H1 (cell line): ENCODE measurements at regions not wholly inside any gene's neighbourhood (a gene's known extent, or its start where the extent isn't known, plus 50 kb on each side); places are given as distances from the start of the nearest gene placed in this dataset.

ENCODE experiments used
- CTCF ChIA-PET: fragments of 300-600 bp; sonication (Branson Sonifier 250); formaldehyde crosslinking; loops from one replicate; lab custom pipeline; 2021; ENCODE audit not compliant: partially characterized antibody; lab: Charles Lee
- POLR2A ChIA-PET: fragments of 300-600 bp; sonication (Branson Sonifier 250); formaldehyde crosslinking; loops from one replicate; lab custom pipeline; 2021; ENCODE audit warnings: inconsistent platforms; ENCODE audit not compliant: partially characterized antibody; lab: Charles Lee
- DNase-seq, 2 experiments: peaks; one replicate each; pipeline versions ENCODE4 v3.0.0 to v3.0.0-alpha.2; 2010 to 2022; ENCODE audit warnings: low spot score in 2 of 2, low read depth in 1 of 2, mixed read lengths in 1 of 2
- FAIRE-seq: peaks from 2 replicates; lab custom pipeline; 2011; peaks lifted over from hg19 to GRCh38; lab: Jason Lieb, UNC
- H2AFZ ChIP-seq: 2 replicates; pipeline ENCODE4 v1.8.1; 2012; ENCODE audit warnings: low read length, inconsistent platforms
- H2AK5ac ChIP-seq: 2 replicates; pipeline ENCODE4 v1.6.1; 2013; ENCODE audit warnings: low read depth, low read length
- H2BK120ac ChIP-seq: replicated peaks from 2 replicates; pipeline ENCODE3; 2013; ENCODE audit warnings: low read depth, low read length, inconsistent platforms
- H2BK12ac ChIP-seq: 2 replicates; pipeline ENCODE4 v1.6.1; 2013; ENCODE audit warnings: low read depth, low read length
- H2BK15ac ChIP-seq: 2 replicates; pipeline ENCODE4 v1.6.1; 2013; ENCODE audit warnings: low read length
- H2BK20ac ChIP-seq: 2 replicates; pipeline ENCODE4 v1.6.1; 2013; ENCODE audit warnings: low read length
- H2BK5ac ChIP-seq: 2 replicates; pipeline ENCODE4 v1.6.1; 2013; ENCODE audit warnings: low read depth, low read length
- H3K14ac ChIP-seq: 2 replicates; pipeline ENCODE4 v1.6.1; 2013; ENCODE audit warnings: inconsistent platforms; ENCODE audit not compliant: insufficient read length
- H3K18ac ChIP-seq: 2 replicates; pipeline ENCODE4 v1.6.1; 2013; ENCODE audit warnings: low read length; ENCODE audit errors: extremely low read depth
- H3K23ac ChIP-seq: 2 replicates; pipeline ENCODE4 v1.6.1; 2013; ENCODE audit warnings: inconsistent platforms; ENCODE audit not compliant: insufficient read length
- H3K23me2 ChIP-seq: 2 replicates; pipeline ENCODE4 v1.6.1; 2013; ENCODE audit warnings: low read depth, low read length
- H3K27ac ChIP-seq: 2 replicates; pipeline ENCODE4 v1.6.1; 2011; ENCODE audit warnings: low read depth, low read length, inconsistent platforms
- H3K27me3 ChIP-seq, 4 experiments: replicated peaks in 1 of 4; 1 replicate in 1 of 4; 2 replicates in 3 of 4; pipeline versions ENCODE4 v1.6.1 to v1.8.1; 2011 to 2013; ENCODE audit warnings: low read length in 3 of 4, mild to moderate bottlenecking in 3 of 4, inconsistent platforms in 2 of 4, mixed read lengths in 2 of 4, moderate library complexity in 1 of 4; ENCODE audit not compliant: control insufficient read depth in 3 of 4, insufficient read depth in 3 of 4; ENCODE audit errors: extremely low read depth in 1 of 4
- H3K36me3 ChIP-seq, 4 experiments: 2 replicates each; pipeline versions ENCODE4 v1.6.1 to v1.8.1; 2011 to 2013; ENCODE audit warnings: mild to moderate bottlenecking in 4 of 4, low read length in 3 of 4, moderate library complexity in 2 of 4, control low read depth in 1 of 4, inconsistent platforms in 1 of 4; ENCODE audit not compliant: insufficient read depth in 4 of 4, control insufficient read depth in 2 of 4
- H3K4ac ChIP-seq: replicated peaks from 2 replicates; pipeline ENCODE3; 2013; ENCODE audit warnings: low read length, low read depth, mixed read lengths, inconsistent platforms; ENCODE audit not compliant: insufficient read length
- H3K4me1 ChIP-seq, 4 experiments: replicated peaks in 1 of 4; 1 replicate in 1 of 4; 2 replicates in 3 of 4; pipeline versions ENCODE4 v1.6.1 to v1.8.1; 2011 to 2013; ENCODE audit warnings: low read length in 3 of 4, inconsistent platforms in 2 of 4, mixed read lengths in 1 of 4; ENCODE audit not compliant: insufficient read depth in 4 of 4, control insufficient read depth in 3 of 4
- H3K4me2 ChIP-seq, 2 experiments: 2 replicates each; pipeline versions ENCODE4 v1.6.1 to v1.8.1; 2011 to 2013; ENCODE audit warnings: low read depth in 2 of 2, low read length in 2 of 2, control low read depth in 1 of 2, inconsistent platforms in 1 of 2, mild to moderate bottlenecking in 1 of 2; ENCODE audit not compliant: insufficient read depth in 1 of 2
- H3K4me3 ChIP-seq, 4 experiments: fragments of 200-600, 300-600 bp in 1 of 4; sonication (generic), shearing (Covaris generic), sonication (Bioruptor Twin) in 1 of 4; 2 replicates each; pipeline versions ENCODE4 v1.5.1 to v1.8.1; 2011 to 2016; ENCODE audit warnings: low read length in 4 of 4, low read depth in 3 of 4, control low read depth in 2 of 4, inconsistent platforms in 2 of 4, mild to moderate bottlenecking in 2 of 4, mixed read lengths in 1 of 4, moderate library complexity in 1 of 4; ENCODE audit not compliant: insufficient read depth in 2 of 4; ENCODE audit errors: extremely low read depth in 1 of 4
- H3K56ac ChIP-seq: replicated peaks from 2 replicates; pipeline ENCODE3; 2013; ENCODE audit warnings: low read depth, mild to moderate bottlenecking, mixed read lengths, low read length, inconsistent platforms; ENCODE audit not compliant: insufficient read length
- H3K79me1 ChIP-seq: 2 replicates; pipeline ENCODE4 v1.6.1; 2013; ENCODE audit warnings: low read depth, low read length, control low read depth
- H3K79me2 ChIP-seq, 2 experiments: 2 replicates each; pipeline versions ENCODE4 v1.6.1 to v1.8.1; 2012 to 2013; ENCODE audit warnings: low read length in 2 of 2, mild to moderate bottlenecking in 2 of 2, inconsistent platforms in 1 of 2; ENCODE audit not compliant: insufficient read depth in 2 of 2, control insufficient read depth in 1 of 2
- H3K9ac ChIP-seq, 4 experiments: replicated peaks in 1 of 4; 1 replicate in 1 of 4; 2 replicates in 3 of 4; pipeline versions ENCODE4 v1.6.1 to v1.8.1; 2011 to 2013; ENCODE audit warnings: low read depth in 3 of 4, low read length in 3 of 4, control low read depth in 2 of 4, mild to moderate bottlenecking in 2 of 4, moderate library complexity in 2 of 4, inconsistent platforms in 1 of 4; ENCODE audit errors: extremely low read depth in 1 of 4
- H3K9me3 ChIP-seq, 2 experiments: 2 replicates each; pipeline versions ENCODE4 v1.6.1 to v1.8.1; 2012 to 2013; ENCODE audit warnings: mild to moderate bottlenecking in 2 of 2, moderate library complexity in 2 of 2, control low read depth in 1 of 2, inconsistent platforms in 1 of 2, low read depth in 1 of 2, low read length in 1 of 2, mixed read lengths in 1 of 2; ENCODE audit not compliant: insufficient read depth in 2 of 2
- H4K20me1 ChIP-seq, 2 experiments: replicated peaks in 1 of 2; 2 replicates each; pipeline versions ENCODE3 to v1.8.1; 2011 to 2013; ENCODE audit warnings: inconsistent platforms in 2 of 2, low read length in 2 of 2, mild to moderate bottlenecking in 1 of 2; ENCODE audit not compliant: insufficient read depth in 2 of 2, control insufficient read depth in 1 of 2
- H4K5ac ChIP-seq: 2 replicates; pipeline ENCODE4 v1.6.1; 2013; ENCODE audit warnings: low read length, low read depth, mixed read lengths, inconsistent platforms; ENCODE audit not compliant: insufficient read length
- H4K8ac ChIP-seq: 2 replicates; pipeline ENCODE4 v1.8.0; 2013; ENCODE audit warnings: mild to moderate bottlenecking, moderate library complexity, low read length, inconsistent platforms; ENCODE audit not compliant: insufficient read depth; ENCODE audit errors: extremely low read depth
- H4K91ac ChIP-seq: replicated peaks from 2 replicates; pipeline ENCODE3; 2013; ENCODE audit warnings: low read length, mixed read lengths, inconsistent platforms; ENCODE audit not compliant: insufficient read length
- EGR1 ChIP-seq: IDR thresholded peaks from 2 replicates; pipeline ENCODE4 v1.6.1; 2011; ENCODE audit warnings: low read depth, low read length, borderline replicate concordance
- EZH2 ChIP-seq: fragments of 200-600 bp; sonication (generic); IDR thresholded peaks from 2 replicates; pipeline ENCODE4 v1.7.1; 2012; ENCODE audit warnings: low read depth, mild to moderate bottlenecking, moderate library complexity, low read length, inconsistent platforms; ENCODE audit not compliant: severe bottlenecking
- JUN ChIP-seq: IDR thresholded peaks from 2 replicates; pipeline ENCODE4 v1.6.1; 2011; ENCODE audit warnings: low read depth, mild to moderate bottlenecking, improper control_type of control experiment, low read length
- WGBS, 2 experiments: shearing (Covaris generic) in 1 of 2; methylation state at CpG; one replicate each; pipeline versions ENCODE4 v1.1.6 to v1.1.7; 2013 to 2015; ENCODE audit warnings: low lambda C conversion rate in 2 of 2, mixed read lengths in 2 of 2, inconsistent platforms in 1 of 2, low coverage in 1 of 2, missing lambda C conversion rate in 1 of 2; ENCODE audit not compliant: insufficient replicate concordance in 2 of 2, insufficient coverage in 1 of 2, insufficient read length in 1 of 2; ENCODE audit errors: extremely low coverage in 1 of 2, missing lambda C conversion rate in 1 of 2; 5-methylcytosine and 5-hydroxymethylcytosine counted together

DNA sequence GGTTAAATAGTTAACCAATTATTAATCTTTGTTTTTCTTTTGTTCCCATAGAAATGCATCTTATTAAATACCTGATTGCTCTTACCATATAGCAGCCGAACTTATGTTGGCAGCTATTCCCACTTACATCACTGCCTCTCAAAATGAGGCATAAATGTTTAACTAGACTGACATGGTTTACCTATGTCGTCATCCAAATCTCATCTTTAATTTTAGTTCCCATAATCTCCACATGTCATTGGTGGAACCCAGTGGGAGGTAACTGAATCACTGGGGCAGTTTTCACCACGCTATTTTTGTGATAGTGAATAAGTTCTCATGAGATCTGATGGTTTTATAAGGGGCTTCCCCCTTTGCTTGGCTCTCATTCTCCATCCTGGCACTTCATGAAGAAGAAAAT lies 499.2 kb upstream of the ATP2B1 start:
- no peaks in the 10 kb centered on the region for H4K20me1 ChIP-seq
- no peak overlapping the region for H2BK15ac ChIP-seq
- H4K8ac ChIP-seq: no peak overlapping the region
- no peak overlapping the region for H4K5ac ChIP-seq
- FAIRE-seq (no peak), DNase-seq (no peak)
- CTCF ChIA-PET: no interaction called here
- no peak overlapping the region for H3K14ac ChIP-seq
- H3K18ac ChIP-seq: no peak overlapping the region
- H3K9ac ChIP-seq: no peak overlapping the region
- H2AK5ac ChIP-seq: no peak overlapping the region
- no peak overlapping the region for H2BK5ac ChIP-seq
- H2BK12ac ChIP-seq: no peak overlapping the region
- no peak overlapping the region for H2BK120ac ChIP-seq
- 94% methylated on average over 3 of the region's 3 CpGs; no CpG with 5 or more reads in 1 of the 2 experiments for WGBS, 2 experiments
- no peaks in the 10 kb centered on the region for H3K79me1 ChIP-seq
- no peaks in the 10 kb centered on the region for H3K79me2 ChIP-seq
- H3K56ac ChIP-seq: no peak overlapping the region
- H4K91ac ChIP-seq: no peak overlapping the region
- no peak overlapping the region for H3K23ac ChIP-seq
- H3K9me3 ChIP-seq: peaks cover 12 to 13% of the 10 kb centered on the region in 2 experiments
- H3K36me3 ChIP-seq: peaks cover 0 to 3% (median 0%) of the 10 kb centered on the region in 4 experiments; a peak in 1 of 8 replicates
- no peak overlapping the region for H3K4me3 ChIP-seq
- no peak overlapping the region for H3K27ac ChIP-seq
- no peak overlapping the region for H3K4me2 ChIP-seq
- H2AFZ ChIP-seq: no peak overlapping the region
- no peaks in the 10 kb centered on the region for H3K23me2 ChIP-seq
- no peak overlapping the region for H3K4ac ChIP-seq
- POLR2A ChIA-PET: no interaction called here
- H3K4me1 ChIP-seq: no peaks in the 10 kb centered on the region
- H3K27me3 ChIP-seq: no peaks in the 10 kb centered on the region
- no peak overlapping the region for H2BK20ac ChIP-seq
- no peak for TF ChIP-seq EGR1
- TF ChIP-seq EZH2: no peak
- no peak for TF ChIP-seq JUN
